ENCODE measurements at regions not wholly inside any gene's neighbourhood (a gene's known extent, or its start where the extent isn't known, plus 50 kb on each side); places are given as distances from the start of the nearest gene placed in this dataset.

- peak; percentile 4 for DNase-seq (ENCODE audit: low spot score)
These were observed 595.4 kb upstream of the AGA start for GRCh38 chr4:178037459-178038214.

- DNase-seq (ENCODE audit: low spot score) = no peak
These were observed 614.8 kb upstream of the AGA start for GRCh38 chr4:178056996-178057395.

GRCh38 chr4:178063568-178063967, 621.3 kb upstream of the AGA start:
- DNase-seq (ENCODE audit: low spot score) = no peak

DNA sequence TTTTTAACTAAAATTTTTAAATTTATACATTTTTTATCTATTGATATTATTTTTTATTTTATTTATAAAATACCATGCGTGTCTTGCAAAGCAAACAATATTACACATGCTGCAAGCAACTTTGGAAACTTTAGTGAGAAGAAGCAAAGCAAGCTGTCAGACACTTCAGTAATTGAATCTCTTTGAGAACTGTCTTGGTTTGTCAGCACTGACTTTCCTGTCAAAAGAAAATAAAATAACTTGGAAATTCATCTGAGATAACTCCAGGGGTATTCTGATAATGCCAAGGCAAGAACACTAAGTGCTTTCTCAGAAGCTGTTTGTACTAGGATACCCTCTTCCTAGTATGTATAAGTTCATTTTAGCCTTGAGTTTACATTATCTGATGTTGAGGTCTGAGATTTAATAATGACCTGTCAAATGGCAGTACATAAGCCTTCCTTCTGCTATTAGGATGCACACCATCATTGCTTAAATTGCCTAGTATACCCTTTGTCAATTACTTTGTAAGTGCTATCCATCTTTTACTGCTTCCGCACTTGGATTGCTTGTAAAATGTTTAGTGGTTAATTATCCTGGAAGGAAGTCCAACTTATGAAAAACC, 624.2 kb upstream of the AGA start:
- DNase-seq (ENCODE audit: low spot score) = no peak

- DNase-seq (ENCODE audit: low spot score) = no peak
These were observed 625.9 kb upstream of the AGA start for GRCh38 chr4:178068136-178068535.

DNA sequence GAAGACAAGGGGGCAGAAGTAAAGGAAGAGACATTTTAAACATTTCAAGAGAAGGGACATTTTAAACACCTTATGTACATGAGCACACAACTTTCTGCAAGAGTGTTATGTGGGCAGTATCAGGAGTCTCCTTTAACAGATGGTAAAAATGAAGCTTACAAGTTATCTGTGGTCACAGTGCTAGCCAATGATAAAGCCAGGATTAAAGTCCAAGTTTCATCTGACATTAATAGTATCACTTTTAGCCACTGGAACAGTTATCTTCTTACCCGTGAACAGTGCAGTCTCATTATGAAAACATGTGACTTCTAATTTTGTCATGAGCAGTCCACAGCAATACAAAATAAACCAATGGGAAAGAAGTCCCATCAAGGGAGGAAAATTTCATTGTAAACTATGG, 627.9 kb upstream of the AGA start:
- no peak for DNase-seq (ENCODE audit: low spot score)

DNA sequence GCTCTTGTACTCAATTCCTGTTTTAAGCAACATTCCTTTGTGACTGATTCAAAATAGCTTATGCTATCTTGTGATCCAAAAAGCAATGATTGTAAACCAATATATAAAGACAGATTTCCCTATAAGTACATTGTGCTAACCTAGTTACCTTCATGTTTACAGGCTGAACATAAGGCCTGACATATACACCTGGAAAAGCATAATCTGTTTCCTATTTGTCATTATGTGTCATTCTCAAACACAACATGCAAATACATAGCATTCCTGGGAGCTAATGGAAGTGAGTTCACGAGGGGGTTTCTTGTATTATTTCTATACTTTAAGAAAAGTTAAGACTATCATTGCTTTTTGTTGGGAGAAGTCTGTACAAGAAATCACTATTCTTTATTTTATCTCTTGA, 638.1 kb upstream of the AGA start:
- DNase-seq (ENCODE audit: low spot score) = no peak

- DNase-seq (ENCODE audit: low spot score) = no peak
These were observed 638.9 kb upstream of the AGA start for GRCh38 chr4:178081176-178081575.

DNA sequence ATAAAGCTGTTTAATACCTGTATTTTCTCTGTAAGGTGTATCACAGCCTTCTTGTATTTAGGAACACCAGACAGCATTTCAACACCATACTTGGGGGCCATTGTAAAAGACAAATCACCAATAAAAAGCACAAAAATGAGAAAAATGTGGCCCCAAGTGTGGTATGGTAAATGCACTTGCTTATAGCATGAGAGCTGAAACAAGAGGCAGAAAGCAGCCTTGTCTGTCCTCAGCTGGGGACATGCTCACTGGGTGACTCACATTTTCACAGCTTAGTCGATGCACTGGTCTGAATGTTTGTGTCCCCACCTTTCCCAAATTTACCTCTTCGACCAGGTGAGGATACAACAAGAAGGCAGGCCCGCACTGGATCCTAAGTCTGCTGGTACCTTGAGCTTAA, 639.7 kb upstream of the AGA start:
- DNase-seq (ENCODE audit: low spot score) = no peak

DNA sequence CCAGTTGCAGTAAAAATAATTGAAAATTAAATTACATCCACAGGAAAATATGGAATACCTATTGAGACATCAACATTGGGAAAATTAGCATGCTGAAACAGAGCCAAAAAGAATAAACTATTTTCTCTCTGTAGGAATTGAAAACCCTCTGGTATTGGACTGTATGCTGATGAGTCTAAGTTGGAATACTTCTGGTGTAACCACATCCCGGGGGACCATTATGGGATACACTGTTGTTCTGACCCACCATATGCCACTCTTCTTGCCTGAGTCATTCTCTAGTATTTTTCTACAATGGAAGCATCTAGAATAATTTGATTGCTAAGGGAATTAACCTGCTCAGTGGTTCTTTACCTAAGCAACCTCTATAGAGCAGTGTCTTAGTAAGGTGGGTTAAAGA, 640.7 kb upstream of the AGA start:
- no peak for DNase-seq (ENCODE audit: low spot score)

GRCh38 chr4:178083968-178084367, 641.7 kb upstream of the AGA start:
- DNase-seq (ENCODE audit: low spot score) = no peak

- DNase-seq (ENCODE audit: low spot score) = no peak
These were observed 644.1 kb upstream of the AGA start for GRCh38 chr4:178086320-178086719.

DNA sequence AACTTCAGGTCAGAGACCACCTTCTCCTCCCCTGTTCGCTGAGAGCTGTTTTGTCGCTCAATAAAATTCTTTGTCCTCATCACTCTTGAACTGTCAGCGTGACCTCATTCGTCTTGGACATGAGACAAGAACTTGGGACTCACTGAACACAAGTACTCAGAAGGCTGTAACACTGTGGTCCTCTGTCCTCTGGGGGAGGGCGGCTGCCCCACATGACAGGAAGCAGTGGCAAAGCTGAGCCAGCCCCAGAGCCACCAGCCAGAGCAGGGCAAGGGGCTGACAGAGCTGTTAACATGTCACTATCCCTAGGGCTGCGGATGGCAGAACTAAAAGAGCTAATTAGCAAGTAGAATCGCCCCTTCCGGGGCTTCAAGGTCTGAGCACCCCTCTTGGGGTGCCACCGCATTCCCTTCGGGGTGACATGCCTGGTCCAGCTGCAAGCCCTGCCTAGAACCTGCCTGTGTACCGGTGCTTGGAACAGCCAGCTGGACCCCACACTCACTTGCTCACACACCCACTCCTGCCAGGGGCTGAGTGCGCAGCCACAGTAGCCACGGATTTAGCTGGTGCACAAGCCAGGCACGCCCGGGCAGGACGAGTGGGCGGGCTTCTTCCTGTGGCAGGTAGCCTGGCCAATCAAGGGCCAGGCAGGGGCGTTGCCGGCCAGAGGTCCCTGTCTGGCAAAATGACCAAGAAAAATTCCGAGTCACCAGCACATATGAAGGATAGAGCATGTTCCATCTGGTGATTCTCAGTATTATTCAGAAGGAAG, 648.6 kb upstream of the AGA start:
- no peak for DNase-seq (ENCODE audit: low spot score)

DNA sequence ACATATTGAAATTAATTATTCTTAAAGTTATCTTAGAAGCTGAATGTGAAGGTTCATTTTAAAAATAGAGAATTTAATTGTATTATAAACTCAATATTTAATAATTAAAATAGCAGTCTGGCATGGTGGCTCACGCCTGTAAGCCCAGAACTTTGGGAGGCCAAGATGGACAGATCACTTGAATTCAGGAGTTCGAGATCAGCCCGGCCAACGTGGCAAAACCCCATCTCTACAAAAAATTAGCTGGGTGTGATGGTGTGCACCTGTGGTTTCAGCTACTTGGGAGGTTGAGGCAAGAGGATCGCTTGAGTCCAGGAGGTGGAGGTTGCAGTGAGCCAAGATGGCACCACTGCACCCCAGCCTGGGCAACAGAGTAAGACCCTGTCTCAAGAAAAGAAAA, 659.9 kb upstream of the AGA start:
- DNase-seq (ENCODE audit: low spot score) = no peak

- DNase-seq (ENCODE audit: low spot score) = no peak
These were observed 663.0 kb upstream of the AGA start for GRCh38 chr4:178105242-178105641.

GRCh38 chr4:178136736-178137345, 694.6 kb upstream of the AGA start:
- DNase-seq (ENCODE audit: low spot score) = no peak

DNA sequence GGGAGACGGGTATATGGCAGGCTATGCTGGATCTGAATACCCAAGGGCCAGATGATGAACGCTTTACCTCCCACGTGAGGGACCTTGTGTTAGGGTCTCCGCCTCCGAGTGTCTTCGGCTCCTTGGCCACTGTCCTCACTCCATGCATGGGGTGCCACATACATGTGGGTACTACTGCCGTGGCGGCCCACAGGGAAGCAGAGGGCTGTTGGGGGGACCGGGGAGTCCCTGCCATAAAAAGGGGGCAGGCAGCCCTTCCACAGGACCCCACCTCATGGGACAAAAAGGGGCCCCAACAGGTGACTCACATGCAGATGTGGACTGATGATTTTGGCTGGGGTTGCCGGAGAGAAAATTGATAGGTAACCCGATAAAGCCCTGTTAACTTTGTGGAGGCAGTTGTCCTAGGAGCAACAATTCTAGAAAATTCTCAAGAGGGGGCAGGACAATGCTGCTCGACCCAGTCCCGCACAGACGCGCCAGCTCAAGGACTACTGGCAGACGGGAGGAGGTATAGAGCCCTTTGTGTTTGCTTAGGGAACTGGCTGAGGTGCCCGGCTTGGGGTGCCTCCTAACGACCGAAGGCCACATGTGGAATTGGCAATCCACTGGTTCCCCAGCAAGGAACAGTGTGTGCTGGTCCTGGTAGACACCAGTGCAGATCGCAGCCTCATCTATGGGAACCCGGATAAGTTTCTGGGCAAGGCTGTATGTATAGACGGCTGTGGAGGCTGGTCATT, 695.7 kb upstream of the AGA start:
- DNase-seq (ENCODE audit: low spot score) = no peak

GRCh38 chr4:178138491-178138890, 696.3 kb upstream of the AGA start:
- no peak for DNase-seq (ENCODE audit: low spot score)

GRCh38 chr4:178140326-178140915, 698.2 kb upstream of the AGA start:
- no peak for DNase-seq (ENCODE audit: low spot score)

- no peak for DNase-seq (ENCODE audit: low spot score)
These were observed 700.5 kb upstream of the AGA start for GRCh38 chr4:178142724-178143123.

- DNase-seq (ENCODE audit: low spot score) = no peak
These were observed 705.9 kb upstream of the AGA start for GRCh38 chr4:178148106-178148505.
